ENCODE measurements at regions not wholly inside any gene's neighbourhood (a gene's known extent, or its start where the extent isn't known, plus 50 kb on each side); places are given as distances from the start of the nearest gene placed in this dataset.

DNA sequence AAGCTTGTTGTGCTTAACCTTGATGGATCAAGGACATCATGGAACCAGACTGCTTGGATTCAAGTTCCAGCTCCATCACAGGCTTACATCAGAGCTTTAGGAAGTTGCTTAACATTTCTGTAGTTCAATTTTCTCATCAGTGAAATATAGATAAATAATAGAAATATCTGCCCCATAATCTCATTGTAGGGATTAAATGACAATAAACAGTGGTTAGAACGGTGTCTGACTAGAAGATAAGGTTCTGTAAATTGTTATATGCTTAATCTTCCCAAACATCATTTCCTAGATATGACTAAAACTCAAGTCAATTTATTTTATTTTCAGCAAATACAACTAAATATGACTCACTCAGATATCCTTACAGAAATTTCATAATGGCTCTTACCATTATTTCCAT lies 83.5 kb downstream of the SLITRK1 start:
- no peak for TF ChIP-seq EZH2 (IDR thresholded peaks at IDR 0.05; ENCODE audit: borderline replicate concordance, insufficient read depth, low read depth, low read length, poor library complexity, severe bottlenecking)
- TF ChIP-seq, protein P1, sequence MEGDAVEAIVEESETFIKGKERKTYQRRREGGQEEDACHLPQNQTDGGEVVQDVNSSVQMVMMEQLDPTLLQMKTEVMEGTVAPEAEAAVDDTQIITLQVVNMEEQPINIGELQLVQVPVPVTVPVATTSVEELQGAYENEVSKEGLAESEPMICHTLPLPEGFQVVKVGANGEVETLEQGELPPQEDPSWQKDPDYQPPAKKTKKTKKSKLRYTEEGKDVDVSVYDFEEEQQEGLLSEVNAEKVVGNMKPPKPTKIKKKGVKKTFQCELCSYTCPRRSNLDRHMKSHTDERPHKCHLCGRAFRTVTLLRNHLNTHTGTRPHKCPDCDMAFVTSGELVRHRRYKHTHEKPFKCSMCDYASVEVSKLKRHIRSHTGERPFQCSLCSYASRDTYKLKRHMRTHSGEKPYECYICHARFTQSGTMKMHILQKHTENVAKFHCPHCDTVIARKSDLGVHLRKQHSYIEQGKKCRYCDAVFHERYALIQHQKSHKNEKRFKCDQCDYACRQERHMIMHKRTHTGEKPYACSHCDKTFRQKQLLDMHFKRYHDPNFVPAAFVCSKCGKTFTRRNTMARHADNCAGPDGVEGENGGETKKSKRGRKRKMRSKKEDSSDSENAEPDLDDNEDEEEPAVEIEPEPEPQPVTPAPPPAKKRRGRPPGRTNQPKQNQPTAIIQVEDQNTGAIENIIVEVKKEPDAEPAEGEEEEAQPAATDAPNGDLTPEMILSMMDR (IDR thresholded peaks at IDR 0.05) = no peak
